ENCODE measurements at regions not wholly inside any gene's neighbourhood (a gene's known extent, or its start where the extent isn't known, plus 50 kb on each side); places are given as distances from the start of the nearest gene placed in this dataset.
"Not testable (repeated sequence)": the region's sequence is repeated elsewhere in the genome, so short reads cannot be mapped to it uniquely, and the experiment has no call there.

DNA sequence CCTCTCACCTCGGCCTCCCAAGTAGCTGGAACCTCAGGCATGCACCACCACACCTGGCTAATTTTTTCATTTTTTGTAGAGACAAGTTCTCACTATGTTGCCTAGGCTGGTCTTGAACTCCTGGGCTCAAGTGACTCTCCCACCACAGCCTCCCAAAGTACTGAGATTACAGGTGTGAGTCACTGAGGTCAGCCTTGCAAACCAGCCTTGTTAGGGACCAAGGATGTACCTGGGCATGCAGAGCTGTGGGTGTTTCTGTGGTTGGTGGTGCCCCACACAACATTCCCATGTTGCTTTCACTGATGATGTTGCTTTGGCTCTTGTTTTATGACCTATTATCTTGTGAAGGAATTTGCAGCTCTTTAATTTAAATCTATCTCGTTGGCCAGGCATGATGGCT lies 54.8 kb downstream of the OTUD1 start:
- DNase-seq, result no peak

DNA sequence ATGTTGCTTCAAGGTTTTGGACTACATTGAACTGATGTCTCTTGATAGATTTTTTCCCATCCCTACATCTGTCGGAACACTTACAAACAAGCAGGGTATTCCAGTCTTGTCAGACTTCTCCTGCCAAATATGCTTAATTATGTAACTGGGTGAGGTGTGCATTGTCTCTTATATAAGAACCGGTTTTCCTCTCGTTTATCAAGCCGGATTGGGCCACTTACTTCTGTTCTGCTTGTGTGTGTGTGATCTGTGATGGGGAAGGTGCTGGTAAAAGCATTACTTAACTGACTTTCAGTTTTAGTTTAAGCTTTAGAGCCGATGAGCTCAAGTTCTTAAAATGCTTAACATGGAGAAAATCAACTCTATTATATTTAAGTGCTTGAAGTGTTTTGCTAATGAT lies 57.9 kb downstream of the OTUD1 start:
- DNase-seq, result no peak

DNA sequence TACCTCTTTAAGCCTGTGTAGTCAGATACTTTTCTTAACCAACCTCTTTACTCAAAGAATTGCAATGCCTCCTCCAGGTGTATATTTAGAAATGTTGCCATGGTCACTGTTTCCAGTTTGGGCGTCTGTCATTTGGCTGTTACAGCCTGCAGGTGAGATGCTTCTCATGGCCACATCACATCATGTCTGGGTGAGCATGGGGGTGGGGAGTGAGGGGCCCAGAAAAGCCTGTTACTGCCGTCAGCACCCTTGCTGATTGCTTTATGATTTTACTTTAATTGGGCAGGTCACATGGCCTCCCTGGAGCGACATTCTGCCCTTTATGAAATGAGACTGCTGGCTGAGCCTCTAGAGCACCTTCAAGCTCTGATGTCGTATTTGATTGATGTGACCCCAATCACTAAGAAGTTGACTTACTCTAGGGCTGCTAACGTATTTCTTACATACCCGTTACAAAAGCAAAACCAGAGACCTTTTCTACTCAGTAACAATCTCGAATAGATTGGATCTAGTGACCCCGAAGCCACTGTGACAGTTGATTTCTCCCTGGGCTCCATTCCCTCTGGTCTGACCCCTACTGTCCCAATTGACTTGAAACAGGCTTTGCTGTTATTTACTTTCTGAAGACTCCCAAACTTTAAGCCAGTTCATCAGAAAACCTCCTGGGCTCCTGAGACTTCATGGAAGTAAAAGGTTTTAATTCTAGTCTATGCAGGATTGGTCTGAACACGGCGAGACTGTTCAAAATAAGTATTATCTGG lies 60.7 kb downstream of the OTUD1 start:
- DNase-seq, result no peak

DNA sequence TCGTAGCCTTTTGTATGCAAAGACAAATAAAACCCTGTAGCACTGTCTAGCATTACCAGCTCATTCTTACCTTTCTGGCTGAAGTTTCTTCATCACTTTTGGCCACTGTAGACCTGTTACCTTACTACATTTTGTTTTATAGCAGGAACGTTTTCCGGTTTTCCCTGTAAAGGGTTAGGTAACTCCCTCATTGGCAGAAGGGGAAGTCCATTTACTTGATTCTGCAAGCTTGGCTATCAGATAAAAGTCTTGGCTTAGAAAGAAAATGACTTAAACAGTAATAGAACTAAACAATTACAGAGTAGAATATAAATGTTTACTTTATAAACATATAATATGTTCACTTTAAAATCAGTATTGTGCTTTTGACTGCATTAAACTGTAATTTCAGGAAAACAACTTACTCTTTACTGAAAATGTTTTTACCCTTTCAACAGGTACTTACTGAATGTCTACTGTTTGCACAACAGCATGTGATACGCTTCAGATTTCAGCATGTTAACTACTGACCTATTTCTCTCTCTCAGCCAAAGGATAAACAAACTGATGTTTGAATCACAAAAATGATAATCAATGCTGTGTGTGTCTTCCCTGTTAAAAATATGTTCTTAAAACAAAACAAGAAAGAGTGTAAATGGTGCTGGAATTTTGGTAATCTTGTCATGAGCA lies 67.1 kb downstream of the OTUD1 start:
- DNase-seq, result peak in 1 of 2 experiments; percentile 3

DNA sequence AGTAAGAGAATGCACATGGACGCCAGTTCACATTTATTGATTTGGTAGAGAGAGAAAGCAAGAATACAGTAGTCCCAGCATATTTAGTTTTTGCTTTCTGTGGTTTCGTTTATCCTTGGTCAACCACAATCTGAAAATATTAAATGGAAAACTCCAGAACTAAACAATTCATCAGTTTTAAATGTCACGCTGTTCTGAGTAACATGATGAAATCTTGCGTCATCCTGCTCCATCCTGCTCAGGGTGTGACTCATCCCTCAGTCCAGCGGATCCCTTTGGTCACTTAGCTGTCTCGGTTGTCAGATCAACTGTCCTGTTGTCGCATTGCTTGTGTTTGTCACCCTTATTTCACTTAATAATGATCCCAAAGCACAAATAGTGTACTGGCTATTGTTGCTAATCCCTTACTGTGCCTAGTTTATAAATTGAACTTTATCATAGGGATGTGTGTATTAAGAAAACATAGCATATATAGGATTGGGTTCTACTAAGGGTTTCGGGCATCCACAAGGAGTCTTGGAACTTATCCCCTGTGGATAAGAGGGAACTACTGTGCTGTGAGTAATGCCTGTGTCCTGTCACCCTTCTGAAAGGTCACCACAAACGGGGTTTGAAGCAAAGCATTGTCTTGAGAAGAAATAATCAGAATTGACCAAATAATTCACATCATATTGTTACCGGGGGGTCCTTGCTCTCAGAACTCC lies 73.6 kb downstream of the OTUD1 start:
- DNase-seq, result no peak

DNA sequence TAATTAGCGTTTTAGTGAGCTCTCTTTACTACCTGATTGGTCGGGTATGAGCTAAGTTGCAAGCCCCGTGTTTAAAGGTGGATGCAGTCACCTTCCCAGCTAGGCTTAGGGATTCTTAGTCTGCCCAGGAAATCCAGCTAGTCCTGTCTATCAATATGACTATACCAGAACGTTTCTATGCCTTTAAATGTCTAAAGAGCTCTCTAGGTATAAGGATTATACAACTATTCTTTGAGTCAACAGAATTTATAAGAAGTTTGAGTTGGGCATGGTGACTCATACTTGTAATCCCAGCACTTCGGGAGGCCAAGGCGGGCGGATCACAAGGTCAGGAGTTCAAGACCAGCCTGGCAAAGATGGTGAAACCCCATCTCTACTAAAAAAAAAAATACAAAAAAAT lies 74.7 kb downstream of the OTUD1 start:
- DNase-seq, result not testable (repeated sequence)

- no peak for DNase-seq
Observed at GRCh38 chr10:23514321-23514720, 75.4 kb downstream of the OTUD1 start.

DNA sequence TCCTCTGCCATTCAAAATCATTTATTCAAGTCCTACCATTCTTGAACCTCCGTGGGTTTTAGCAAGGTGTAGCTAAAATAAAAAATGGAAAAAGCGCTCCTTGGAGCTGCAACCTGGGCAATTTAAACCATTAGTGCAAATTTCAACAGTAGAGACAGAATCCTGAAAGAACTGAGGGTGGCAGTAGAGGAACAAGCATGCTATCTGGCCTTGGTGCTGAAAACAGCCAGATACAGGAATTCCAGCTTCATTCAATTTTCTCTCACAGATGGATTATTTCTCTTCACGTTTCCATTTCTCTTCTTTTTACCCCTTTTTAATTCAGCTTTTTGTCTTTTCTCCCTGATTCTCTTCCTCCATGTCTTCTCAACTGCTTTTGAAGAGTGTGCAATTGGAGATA lies 77.7 kb downstream of the OTUD1 start:
- DNase-seq, result no peak

DNA sequence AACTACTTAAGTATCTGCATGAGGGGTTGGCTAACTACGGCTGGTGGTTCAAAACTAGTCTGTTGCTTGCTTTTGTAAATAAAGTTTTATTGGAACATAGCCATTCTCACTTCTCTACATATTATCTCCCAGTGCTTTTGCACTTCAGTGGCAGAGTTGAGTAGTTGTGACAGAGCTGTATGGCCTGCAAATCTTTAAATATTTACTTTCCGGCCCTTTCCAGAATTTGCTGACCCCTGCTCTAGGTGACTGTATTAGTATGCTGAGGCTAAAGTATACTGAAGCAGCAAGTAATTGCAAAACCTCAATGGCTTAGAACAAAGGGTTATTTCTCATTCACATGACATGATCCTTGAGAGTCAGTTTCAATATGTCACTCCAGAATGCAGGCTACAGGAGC lies 78.3 kb downstream of the OTUD1 start:
- DNase-seq, result no peak

- DNase-seq, result no peak
Observed at GRCh38 chr10:23521735-23522134, 82.9 kb downstream of the OTUD1 start.

GRCh38 chr10:23522345-23522744 lies 83.5 kb downstream of the OTUD1 start:
- DNase-seq, result no peak

GRCh38 chr10:23523251-23523650 lies 84.4 kb downstream of the OTUD1 start:
- no peak for DNase-seq

- peak in 1 of 2 experiments; percentile 1 for DNase-seq
Observed at GRCh38 chr10:23525406-23525805, 86.5 kb downstream of the OTUD1 start.

DNA sequence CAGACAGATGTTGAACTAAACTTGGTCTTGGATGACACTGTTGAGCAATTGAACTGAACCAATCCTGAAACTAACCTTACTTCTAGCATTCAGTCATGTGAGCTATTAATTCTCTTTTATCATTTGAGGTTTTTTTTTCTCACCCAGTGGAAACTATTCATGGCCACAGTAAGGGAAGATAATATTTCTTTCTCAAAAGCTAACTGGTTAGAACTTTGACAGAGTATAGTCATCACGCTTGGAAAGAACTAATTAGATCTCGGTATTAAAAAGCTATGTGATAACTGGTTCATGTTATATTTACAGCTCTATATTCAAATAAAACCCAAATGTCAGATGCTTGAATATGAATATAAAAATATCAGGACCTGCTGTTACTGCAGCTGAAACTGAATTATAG lies 89.5 kb downstream of the OTUD1 start:
- DNase-seq, result no peak

DNA sequence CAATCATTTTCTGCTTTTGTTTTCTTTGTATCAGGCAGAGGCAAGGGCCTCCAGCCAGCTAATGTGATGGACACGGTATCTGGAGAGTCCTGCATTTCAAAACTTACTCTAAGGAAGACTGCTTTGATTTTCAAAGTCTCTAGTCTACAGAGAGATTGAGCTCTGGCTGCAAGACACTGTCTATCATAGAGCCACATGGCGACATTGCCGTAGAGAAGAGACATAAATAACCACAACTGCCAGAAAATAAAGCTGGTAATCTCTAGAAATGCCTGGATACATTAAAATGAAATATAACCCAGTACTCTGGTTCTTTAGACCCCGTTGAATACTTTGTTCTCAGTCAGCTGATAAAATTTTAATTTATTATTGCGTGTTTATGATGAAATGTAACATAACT lies 90.8 kb downstream of the OTUD1 start:
- DNase-seq, result no peak

- DNase-seq, result no peak
Observed at GRCh38 chr10:23530079-23530478, 91.2 kb downstream of the OTUD1 start.

DNA sequence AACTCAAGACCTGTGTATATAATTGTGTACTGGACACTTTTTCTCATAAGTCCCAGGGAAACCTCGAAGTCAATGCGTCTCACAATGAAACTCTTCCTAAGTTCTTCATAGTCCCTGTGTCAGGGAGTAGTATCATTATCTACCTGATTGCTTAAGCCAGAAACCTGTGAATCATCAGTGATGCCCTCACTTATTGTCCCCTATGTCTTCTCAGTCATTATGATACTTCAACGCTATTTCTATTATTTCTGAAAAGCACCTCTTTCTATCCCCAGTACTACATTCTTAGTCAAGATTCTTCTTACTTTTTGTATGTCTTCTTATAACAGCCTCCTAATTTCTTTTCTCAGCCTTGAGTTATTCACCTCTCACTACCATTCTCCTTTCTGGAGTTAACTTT lies 94.3 kb downstream of the OTUD1 start:
- no peak for DNase-seq

DNA sequence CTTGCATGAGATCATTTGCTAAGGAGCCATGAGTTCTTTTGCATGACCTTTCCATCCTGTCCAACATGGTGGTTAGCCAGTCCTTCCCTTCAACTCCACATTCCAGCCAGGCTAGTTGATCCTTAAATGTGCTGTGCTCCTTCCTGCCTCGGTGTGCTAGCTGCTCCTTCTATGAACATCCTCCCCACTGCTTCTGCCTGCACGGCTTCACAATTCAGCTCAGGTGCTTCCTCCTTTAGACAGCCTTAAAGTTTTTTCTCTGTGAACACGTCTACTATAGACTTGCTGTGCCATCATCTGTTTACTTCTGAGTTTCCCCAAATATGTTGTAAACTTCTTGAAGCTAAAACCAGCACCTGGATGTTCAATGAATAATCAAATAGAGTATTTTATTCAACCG lies 95.5 kb downstream of the OTUD1 start:
- DNase-seq, result no peak

GRCh38 chr10:23534761-23535160 lies 95.9 kb downstream of the OTUD1 start:
- DNase-seq, result no peak

DNA sequence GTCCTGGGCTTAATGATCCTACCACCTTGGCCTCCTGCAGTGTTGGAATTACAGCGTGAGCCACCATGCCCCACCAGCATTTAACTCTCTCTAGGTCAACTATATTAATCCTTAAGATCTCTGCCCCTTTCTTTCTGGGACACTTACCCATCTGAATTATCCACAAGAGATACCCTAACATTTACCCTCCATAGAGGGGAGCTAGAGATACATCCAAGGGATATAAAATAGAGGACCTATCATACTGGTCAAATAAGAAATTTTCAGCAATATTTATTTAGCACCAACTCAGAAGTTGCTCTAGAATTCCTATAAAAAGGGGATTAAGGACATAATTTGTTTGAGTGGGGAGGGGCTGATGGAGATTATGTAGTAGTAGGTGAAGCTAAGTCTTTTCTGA lies 96.5 kb downstream of the OTUD1 start:
- DNase-seq, result no peak

GRCh38 chr10:23538968-23539367 lies 100.1 kb downstream of the OTUD1 start:
- DNase-seq, result no peak

DNA sequence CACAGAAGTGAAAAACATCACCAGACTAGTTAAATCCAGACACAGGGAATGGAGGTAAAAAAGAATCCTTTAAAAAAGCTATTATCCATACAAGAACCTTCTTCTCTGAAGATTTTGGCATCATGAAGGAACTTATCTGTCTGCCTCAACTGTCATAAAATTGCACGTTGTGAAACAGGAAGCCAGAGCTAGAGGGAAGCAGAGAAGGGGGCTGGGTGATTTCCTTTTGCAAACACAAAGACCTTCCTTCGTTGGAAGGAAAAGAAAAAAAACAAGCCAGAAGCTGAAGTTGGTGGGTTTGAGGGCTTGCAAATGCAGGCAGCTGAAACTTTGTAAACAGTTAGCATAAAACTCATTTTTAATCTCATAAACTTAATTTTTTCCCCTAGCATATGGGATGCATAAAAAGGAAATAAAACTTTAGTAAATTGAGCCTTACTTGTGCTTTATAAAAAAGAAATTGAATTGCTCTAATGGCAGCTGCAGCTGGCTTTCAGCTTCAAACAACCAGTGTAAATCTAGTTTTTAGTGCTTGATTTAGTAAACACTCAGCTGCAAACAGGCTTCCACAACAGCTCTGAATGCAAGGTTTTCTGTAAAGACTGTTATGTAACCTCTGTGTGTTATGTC lies 101.6 kb downstream of the OTUD1 start:
- no peak for DNase-seq

DNA sequence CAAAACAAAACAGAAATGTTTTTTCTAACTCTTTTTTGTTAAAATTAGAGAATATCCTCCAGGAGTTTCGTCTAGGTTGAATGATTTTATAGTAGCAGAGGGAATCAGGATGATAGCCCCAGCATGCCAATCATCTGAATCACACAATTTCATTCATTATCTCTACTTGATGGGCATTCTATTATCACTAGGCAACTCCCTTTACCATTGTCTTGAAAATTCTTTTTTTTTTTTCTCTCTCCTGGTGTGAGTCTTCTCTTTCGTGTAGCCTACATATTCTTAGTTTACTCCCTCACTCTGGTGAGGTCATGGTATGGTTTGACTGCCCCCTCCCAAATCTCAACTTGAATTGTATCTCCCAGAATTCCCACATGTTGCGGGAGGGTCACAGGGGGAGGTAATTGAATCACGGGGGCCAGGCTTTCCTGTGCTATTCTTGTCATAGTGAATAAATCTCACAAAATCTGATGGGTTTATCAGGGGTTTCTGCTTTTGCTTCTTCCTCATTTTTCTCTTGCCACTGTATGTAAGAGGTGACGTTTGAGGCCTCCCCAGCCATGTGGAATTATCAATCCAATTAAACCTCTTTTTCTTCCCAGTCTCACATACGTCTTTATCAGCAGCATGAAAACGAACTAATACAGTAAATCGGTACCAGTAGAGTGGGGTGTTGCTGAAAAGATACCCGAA lies 105.0 kb downstream of the OTUD1 start:
- DNase-seq, result no peak
